ENCODE measurements at regions not wholly inside any gene's neighbourhood (a gene's known extent, or its start where the extent isn't known, plus 50 kb on each side); places are given as distances from the start of the nearest gene placed in this dataset.

DNA sequence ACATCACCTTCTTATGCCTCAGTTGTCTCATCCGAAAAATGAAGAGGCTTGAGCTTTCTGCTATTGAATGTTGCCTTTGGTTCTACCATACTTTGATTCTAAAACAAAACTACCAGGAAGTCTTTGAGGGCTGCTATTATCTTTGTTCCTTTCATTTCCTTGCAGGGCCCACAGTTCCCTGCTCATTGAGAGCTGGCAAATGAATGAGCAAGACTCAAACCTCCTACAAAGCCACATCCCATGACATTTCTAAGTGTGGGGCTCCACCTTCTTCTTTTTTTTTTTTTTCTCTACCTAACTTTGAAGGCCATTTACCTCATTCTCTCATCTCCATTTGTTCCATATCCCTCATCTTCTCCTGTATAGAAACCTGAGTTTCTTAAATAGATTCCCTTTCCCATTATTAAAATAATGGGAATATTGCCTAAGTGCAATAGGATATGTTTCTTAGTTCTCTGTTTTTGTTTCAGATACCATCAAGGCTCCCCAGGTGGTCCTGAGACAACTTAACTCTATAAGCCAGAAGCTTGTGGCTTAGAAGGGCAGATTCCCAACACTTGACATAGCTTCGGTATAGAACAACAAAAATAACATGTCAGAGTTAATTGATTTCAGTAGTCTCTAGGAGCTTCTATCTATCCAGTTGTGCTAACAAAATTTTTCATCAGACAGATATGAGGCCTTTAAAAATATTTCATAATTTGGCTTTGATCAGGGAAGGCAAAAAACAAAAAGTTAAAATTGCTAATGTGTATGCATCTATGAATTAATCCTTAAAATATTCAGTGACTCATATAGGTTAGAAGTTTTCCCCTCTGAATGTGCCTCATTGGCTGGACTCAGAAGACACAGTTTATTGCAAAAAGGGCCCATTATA, 951.6 kb downstream of the TUSC7 start:
- TF ChIP-seq, protein P1, sequence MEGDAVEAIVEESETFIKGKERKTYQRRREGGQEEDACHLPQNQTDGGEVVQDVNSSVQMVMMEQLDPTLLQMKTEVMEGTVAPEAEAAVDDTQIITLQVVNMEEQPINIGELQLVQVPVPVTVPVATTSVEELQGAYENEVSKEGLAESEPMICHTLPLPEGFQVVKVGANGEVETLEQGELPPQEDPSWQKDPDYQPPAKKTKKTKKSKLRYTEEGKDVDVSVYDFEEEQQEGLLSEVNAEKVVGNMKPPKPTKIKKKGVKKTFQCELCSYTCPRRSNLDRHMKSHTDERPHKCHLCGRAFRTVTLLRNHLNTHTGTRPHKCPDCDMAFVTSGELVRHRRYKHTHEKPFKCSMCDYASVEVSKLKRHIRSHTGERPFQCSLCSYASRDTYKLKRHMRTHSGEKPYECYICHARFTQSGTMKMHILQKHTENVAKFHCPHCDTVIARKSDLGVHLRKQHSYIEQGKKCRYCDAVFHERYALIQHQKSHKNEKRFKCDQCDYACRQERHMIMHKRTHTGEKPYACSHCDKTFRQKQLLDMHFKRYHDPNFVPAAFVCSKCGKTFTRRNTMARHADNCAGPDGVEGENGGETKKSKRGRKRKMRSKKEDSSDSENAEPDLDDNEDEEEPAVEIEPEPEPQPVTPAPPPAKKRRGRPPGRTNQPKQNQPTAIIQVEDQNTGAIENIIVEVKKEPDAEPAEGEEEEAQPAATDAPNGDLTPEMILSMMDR (IDR thresholded peaks at IDR 0.05 in 8 of 11, conservative IDR thresholded peaks at IDR 0.05 in 3 of 11): no peak
- TF ChIP-seq POLR2A (IDR thresholded peaks at IDR 0.05) (no peak), POLR2AphosphoS5 (IDR thresholded peaks at IDR 0.05) (no peak)

All from spleen (tissue), 7 donors.